Renal cortical epithelial cell (primary cell): ENCODE measurements at regions not wholly inside any gene's neighbourhood (a gene's known extent, or its start where the extent isn't known, plus 50 kb on each side); places are given as distances from the start of the nearest gene placed in this dataset.
"Not testable (repeated sequence)": the region's sequence is repeated elsewhere in the genome, so short reads cannot be mapped to it uniquely, and the experiment has no call there.

Experiments used
- DNase-seq: peaks from one replicate; pipeline ENCODE4 v3.0.0-alpha.2; 2011; ENCODE audit warnings: low read depth

DNA sequence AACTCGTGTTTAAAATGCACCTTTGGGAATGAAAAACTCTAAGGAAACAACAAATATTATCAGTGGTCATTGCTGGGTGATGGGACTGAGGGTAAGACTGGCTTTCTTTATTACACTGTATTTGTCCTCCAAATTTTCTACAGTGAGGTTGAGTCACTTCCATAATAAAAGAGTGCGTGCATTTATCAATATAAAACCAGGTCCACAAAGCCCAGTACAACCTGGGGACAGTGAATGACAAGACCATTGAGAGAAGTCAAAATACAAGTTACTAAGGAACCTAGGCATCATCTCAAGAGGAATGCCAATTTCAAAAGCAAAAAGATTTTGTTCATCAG lies 76.4 kb downstream of the MAGED4 start:
- no peak for DNase-seq

DNA sequence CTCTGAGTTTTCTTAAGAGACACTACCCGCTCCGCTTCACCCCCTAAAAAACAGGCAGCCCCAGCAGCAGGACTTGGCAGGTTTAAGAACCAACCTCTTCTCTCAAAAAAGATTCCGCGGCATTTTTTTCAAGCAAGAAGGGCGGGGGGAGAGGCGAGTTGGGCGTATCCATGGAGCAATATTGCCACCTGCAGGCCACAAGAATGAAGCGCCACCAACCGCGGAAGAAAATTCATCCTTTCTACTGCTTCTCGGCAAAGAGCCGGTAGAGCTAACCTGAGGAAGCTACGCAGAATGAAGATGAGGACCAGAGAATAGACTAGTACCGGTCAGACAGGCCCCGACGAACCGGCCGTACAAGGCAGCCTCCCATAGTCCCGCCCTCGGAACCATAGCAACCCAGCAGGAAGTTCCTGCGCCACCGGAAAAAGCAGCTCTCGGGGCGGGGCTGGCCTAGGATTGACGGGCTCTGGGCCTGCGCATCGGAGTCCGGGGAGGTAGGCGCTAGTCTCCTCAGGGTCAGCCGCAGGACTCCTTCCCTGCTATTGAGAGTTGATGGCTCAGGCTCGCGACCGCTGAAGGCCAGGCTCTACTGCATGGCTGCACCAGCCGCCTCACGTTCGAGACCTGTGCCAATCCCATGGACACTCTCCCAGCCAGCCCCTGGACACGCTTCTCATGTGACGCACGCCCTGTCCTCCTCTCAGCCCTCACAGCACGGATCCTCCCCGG lies 76.9 kb downstream of the MAGED4 start:
- peak; percentile 73 for DNase-seq

DNA sequence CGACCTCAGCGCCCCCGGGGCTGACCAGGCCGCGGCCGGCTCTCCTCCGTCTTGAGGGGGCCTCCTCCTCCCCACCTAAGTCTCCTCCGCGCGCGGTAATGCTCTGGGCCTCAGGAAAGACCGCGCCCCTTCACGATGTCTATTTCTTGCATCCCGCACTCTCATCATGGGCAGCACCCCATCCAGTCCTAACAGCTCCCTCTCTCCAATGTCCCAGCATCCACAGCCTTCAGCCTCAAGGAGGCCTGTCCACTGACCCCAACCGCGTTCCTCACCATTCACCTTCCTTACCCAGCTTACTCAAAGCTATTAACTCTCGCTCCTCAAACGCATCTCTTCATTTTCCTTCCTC lies 77.5 kb downstream of the MAGED4 start:
- DNase-seq: no peak

DNA sequence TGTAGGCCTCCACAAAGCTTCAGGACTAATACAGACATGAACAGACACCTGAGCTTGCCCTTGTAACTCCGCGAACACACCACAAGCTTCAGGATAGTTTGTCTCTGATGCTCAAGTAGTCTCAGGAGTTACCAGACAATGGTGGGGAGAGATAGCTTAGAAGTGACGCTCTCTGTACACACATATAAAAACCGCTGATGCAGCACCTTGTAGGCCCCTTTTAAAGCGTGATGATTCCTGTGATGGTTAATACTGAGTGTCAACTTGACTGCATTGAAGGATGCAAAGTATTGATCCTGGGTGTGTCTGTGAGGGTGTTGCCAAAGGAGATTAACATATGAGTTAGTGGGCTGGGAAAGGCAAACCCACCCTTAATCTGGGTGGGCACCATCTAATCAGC lies 78.7 kb downstream of the MAGED4 start:
- DNase-seq: no peak

DNA sequence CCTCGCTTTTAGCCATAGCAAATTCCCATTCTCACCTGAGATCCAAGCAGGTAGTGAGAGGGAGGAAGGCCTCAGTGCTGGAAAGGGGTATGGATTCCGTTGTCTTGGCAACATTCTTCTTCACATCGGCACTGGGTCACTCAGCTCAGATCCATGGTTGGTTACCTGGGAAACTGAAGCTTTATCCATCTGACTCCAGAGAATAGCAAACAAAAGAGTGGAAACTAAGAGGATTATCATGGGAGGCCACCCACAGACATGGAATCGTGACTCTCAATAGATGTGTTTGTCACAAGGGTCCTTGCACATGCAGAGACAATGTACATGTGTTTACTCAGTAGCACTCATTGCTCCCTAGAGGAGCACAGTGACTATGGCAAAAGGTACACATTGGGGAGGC lies 81.0 kb downstream of the MAGED4 start:
- no peak for DNase-seq

DNA sequence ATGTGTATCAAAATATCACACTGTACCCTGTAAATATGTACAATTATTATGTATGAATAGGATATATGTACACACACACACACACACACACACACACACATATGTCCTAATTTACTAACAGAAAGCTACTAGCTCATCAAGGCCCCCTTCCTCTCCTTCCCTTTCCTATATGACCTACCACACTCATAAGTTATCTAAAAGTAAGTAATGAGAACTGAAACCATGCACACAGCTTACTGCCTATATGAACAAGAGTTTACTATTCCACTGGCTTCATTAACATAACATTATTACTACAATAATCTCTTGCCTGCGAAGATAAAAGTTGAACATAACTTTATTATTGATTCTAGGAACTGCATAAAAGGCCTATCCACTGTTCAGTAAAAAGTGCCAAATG lies 83.8 kb downstream of the MAGED4 start:
- DNase-seq: not testable (repeated sequence)

DNA sequence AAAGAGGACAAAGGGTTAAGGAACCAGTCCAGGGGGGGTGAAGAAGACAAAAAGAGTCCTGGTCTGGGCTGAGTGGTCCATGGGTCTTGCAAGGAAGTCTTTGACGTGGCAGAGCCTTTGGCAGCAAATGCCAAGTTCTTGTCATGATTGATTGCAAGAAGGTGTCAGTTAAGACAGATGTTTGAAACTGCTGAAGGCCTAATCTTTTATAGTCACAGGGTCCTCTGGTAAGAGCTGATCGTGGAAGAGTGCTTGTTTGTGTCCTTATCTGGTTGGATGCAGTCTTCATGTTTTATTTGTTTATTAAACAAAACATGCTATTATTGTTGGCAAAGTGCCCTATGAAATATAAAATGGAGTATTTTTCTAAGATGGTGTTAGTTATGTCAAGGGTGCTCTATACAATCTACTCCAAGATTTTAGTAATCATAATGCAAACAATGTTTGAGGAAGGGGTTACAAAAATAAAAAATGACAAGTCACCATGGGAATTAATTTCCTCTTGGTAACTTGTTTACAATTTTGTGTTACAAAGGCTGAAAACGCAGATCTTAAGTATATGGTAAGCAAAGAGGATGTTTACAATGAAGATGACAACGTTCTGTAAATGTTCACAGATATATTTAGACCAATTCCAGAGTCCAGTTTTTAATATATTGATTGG lies 85.9 kb downstream of the MAGED4 start:
- no peak for DNase-seq

DNA sequence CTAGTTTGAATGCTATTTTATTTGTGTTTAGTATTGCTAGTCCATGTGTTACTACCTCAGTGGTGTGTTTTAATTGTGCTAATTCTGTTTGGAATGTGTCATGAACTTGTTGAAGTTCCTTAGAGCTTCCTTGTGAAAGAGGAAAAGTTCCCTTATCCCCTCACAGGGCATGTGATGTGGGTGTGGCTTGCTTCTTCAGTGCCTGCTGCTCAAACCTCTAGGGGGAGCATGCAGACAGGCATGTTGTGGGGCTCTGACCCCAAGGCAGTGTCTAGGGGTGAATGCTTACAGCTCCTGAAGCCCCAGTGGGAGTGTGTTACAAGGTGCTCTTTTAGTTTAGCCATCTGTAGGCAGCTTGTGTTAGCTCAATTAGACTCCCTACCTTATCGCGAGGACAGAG lies 86.5 kb downstream of the MAGED4 start:
- peak; percentile 9 for DNase-seq

DNA sequence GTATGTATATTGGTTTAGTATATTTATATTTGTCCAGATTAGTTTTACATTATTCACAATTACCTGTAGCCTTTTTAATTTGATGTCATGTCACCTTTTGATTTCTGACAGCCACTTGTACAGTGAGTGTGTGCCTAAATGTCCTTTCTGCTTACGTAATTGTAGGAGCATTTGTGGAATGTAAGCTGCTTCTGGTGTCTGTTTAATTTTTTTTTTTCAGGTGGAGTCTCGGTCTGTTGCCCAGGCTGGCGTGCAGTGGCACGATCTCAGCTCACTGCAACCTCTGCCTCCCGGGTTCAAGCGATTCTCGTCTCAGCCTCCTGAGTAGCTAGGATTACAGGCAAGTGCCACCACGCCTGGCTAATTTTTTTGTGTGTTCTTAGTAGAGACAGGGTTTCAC lies 91.2 kb upstream of the XAGE2 start:
- DNase-seq: peak; percentile 44

DNA sequence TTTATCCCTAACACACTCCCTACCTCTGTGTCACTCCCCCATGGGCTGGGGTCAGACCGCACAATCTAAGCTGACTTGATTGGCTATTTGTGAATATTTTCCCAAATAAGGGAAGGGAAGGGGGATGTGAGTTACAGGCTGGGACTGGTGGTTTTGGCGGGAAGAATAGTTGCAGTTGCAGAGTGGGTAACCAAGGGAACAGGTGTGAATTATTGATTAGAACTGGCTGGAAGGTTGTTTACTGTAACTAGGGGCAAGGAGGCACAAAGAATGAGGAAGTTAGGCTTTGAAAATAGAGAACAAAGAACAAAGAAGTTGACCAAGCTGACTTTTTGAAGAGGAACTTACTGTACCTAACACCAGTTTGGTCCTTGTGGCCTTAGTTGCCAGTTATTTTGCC lies 88.0 kb upstream of the XAGE2 start:
- peak; percentile 11 for DNase-seq

DNA sequence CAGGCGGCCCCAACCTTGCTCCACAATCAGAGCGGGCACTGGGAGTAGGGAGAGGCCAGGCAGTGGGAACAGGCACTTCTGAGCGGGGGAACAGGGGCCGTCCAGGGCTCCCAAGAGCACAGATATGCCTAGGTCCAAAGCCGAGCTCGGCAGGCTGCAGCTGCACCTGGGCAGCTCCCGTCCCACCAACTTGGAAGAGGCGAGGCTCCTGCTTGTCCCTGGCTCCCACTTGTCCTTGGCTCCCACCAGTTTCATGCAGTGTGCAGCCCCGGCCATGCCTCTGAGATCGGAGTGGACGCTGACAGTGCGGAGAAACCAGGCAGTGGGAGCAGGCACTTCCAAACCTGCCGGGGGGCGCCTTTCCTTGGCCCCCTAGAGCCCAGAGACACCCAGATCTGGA lies 84.0 kb upstream of the XAGE2 start:
- DNase-seq: no peak

DNA sequence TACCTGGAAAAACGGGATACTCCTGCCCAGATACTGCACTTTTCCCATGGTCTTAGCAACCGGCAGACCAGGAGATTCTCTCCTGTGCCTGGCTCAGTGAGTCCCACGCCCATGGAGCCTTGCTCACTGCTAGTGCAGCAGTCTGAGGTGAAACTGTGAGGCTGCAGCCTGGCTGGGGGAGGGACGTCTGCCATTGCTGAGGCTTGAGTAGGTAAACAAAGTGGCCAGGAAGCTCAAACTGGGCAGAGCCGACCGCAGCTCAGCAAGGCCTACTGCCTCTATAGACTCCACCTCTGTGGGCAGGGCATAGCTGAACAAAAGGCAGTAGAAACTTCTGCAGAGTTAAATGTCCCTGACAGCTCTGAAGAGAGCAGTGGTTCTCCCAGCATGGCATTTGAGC lies 69.9 kb upstream of the XAGE2 start:
- DNase-seq: not testable (repeated sequence)

DNA sequence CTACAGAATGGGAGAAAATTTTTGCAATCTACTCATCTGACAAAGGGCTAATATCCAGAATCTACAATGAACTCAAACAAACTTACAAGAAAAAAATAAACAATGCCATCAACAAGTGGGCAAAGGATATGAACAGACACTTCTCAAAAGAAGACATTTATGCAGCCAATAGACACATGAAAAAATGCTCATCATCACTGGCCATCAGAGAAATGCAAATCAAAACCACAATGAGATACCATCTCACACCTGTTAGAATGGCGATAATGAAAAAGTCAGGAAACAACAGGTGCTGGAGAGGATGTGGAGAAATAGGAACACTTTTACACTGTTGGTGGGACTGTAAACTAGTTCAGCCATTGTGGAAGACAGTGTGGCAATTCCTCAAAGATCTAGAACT lies 60.3 kb upstream of the XAGE2 start:
- not testable (repeated sequence) for DNase-seq
